HL-60 (cell line): ENCODE measurements at regions not wholly inside any gene's neighbourhood (a gene's known extent, or its start where the extent isn't known, plus 50 kb on each side); places are given as distances from the start of the nearest gene placed in this dataset.

Experiments used
- DNase-seq, 2 experiments: peaks; one replicate each; pipeline ENCODE4 v3.0.0-alpha.2; 2010 to 2020; ENCODE audit warnings: low read depth in 1 of 2, low spot score in 1 of 2
- H3K27ac ChIP-seq: fragments of 250-450 bp; sonication (Bioruptor Pico); replicated peaks from 2 replicates; pipeline ENCODE4 v1.5.1; 2020; ENCODE audit warnings: mild to moderate bottlenecking, moderate library complexity
- H3K27me3 ChIP-seq: fragments of 250-450 bp; sonication (Bioruptor Pico); 2 replicates; pipeline ENCODE4 v1.5.1; 2021; ENCODE audit warnings: mild to moderate bottlenecking, moderate library complexity; ENCODE audit not compliant: insufficient read depth, poor library complexity, severe bottlenecking
- H3K4me3 ChIP-seq: replicated peaks from 2 replicates; pipeline ENCODE4 v1.5.1; 2011; ENCODE audit warnings: mild to moderate bottlenecking, control low read depth, low read length; ENCODE audit not compliant: insufficient read depth
- CTCF ChIP-seq: IDR thresholded peaks from one replicate; pipeline ENCODE4 v1.5.1; 2011; ENCODE audit warnings: low read length, control low read depth, inconsistent platforms; ENCODE audit not compliant: insufficient read depth
- GABPA ChIP-seq: IDR thresholded peaks from 2 replicates; pipeline ENCODE4 v1.6.1; 2012; ENCODE audit warnings: low read depth
- POLR2AphosphoS5 ChIP-seq: IDR thresholded peaks from 2 replicates; pipeline ENCODE4 v1.6.1; 2012; ENCODE audit warnings: low read depth
- REST ChIP-seq: IDR thresholded peaks from 2 replicates; pipeline ENCODE4 v1.6.1; 2012; ENCODE audit warnings: low read depth; ENCODE audit not compliant: insufficient replicate concordance
- SPI1 ChIP-seq: IDR thresholded peaks from 2 replicates; pipeline ENCODE4 v1.6.1; 2012; ENCODE audit warnings: low read depth, mild to moderate bottlenecking, borderline replicate concordance

DNA sequence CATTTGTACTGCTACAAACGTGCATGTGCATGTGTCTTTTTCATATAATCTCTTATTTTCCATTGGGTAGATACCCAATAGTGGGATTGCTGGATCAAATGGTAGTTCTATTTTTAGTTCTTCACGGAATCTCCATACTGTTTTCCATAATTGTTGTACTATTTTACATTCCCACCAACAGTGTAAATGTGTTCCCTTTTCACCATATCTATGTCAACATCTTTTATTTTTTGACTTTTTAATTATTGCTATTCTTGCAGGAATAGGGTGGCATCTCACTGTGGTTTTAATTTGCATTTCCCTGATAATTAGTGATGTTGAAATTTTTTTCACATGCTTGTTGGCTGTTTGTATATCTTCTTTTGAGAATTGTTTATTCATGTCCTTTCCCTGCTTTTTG lies 59.3 kb upstream of the PACRGL start:
- DNase-seq, result no peak
- no peak for TF ChIP-seq POLR2AphosphoS5
- no peak for TF ChIP-seq CTCF
- no peak for TF ChIP-seq REST
- TF ChIP-seq SPI1, result no peak
- no peak for TF ChIP-seq GABPA
- H3K4me3 ChIP-seq, result no peak overlapping the region
- no peak overlapping the region for H3K27ac ChIP-seq
- H3K27me3 ChIP-seq, result peaks cover 3% of the 10 kb centered on the region

DNA sequence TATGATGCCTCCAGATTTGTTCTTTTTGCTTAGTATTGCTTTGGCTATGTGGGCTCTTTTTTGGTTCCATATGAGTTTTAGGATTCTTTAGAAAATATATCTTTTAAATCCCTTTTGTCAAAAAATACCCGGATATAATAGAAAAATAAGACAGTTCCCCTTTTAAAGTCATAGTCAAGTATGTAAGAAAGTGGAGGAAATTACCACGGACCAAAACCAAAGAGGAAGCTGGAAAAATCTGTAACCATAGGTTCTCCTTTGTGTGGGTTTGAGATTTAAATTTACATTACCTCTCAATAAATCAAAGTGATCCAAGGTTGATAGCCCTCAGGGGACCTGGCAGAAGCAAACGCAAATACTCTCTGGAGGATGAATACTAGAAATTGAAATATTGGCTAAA lies 58.3 kb upstream of the PACRGL start:
- Histone ChIP-seq H3K27ac (no peak overlapping the region), H3K4me3 (no peak overlapping the region), H3K27me3 (peaks cover 3% of the 10 kb centered on the region)
- DNase-seq, result peak in 1 of 2 experiments; percentile 8
- TF ChIP-seq SPI1 (peak; percentile 68), CTCF (no peak)

GRCh38 chr4:20643631-20644030 lies 56.6 kb upstream of the PACRGL start:
- Histone ChIP-seq H3K27ac (no peak overlapping the region), H3K4me3 (no peak overlapping the region), H3K27me3 (peaks cover 3% of the 10 kb centered on the region)
- DNase-seq, result no peak
- TF ChIP-seq POLR2AphosphoS5 (no peak), GABPA (no peak), CTCF (no peak), REST (no peak), SPI1 (no peak)

DNA sequence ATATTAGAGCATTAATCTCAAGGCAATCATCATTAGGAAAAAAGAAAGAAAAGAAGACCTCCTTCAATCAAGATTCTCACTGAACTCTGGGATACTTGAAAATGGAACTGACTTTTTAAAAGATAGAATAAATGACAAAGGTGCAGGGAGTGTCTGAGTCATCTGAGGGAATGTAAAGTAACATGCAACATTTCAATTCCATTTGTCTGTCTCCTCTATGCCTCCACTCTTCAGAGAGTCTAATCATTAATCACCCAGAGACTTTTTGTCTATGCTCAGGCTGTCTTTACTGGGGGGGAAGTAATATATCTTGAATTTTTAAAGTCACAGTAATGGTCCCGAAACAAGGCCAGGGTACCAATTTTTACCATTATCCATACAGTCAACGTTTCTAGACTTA lies 55.0 kb upstream of the PACRGL start:
- DNase-seq, result no peak
- H3K27me3 ChIP-seq, result peaks cover 3% of the 10 kb centered on the region
- TF ChIP-seq POLR2AphosphoS5 (no peak), GABPA (no peak), SPI1 (no peak), CTCF (no peak)
- H3K4me3 ChIP-seq, result no peak overlapping the region
- no peak overlapping the region for H3K27ac ChIP-seq
